CD4-positive, alpha-beta T cell treated with Interferon gamma for 1 hour (primary cell): ENCODE measurements at regions not wholly inside any gene's neighbourhood (a gene's known extent, or its start where the extent isn't known, plus 50 kb on each side); places are given as distances from the start of the nearest gene placed in this dataset.

Source experiments
- DNase-seq: peaks from one replicate; pipeline ENCODE4 v3.0.0-alpha.2; 2020

GRCh38 chr11:122062763-122063162 is 53.3 kb downstream of the BLID start:
- DNase-seq: no peak

- no peak for DNase-seq
These were observed 56.5 kb downstream of the BLID start for GRCh38 chr11:122059565-122059964.

GRCh38 chr11:122050021-122050690 is 65.9 kb downstream of the BLID start:
- no peak for DNase-seq

- no peak for DNase-seq
These were observed 67.6 kb downstream of the BLID start for GRCh38 chr11:122048401-122048800.

GRCh38 chr11:122046846-122047245 is 69.2 kb downstream of the BLID start:
- DNase-seq: no peak

- DNase-seq: no peak
These were observed 69.6 kb downstream of the BLID start for GRCh38 chr11:122046438-122046837.

- DNase-seq: no peak
These were observed 70.8 kb downstream of the BLID start for GRCh38 chr11:122045181-122045586.

- no peak for DNase-seq
These were observed 71.9 kb downstream of the BLID start for GRCh38 chr11:122044086-122044485.

- DNase-seq: no peak
These were observed 73.0 kb downstream of the BLID start for GRCh38 chr11:122042981-122043380.

GRCh38 chr11:122040464-122040863 is 75.6 kb downstream of the BLID start:
- no peak for DNase-seq

GRCh38 chr11:122038543-122038942 is 77.5 kb downstream of the BLID start:
- DNase-seq: no peak

- no peak for DNase-seq
These were observed 78.1 kb downstream of the BLID start for GRCh38 chr11:122037911-122038310.

GRCh38 chr11:122036493-122036892 is 79.5 kb downstream of the BLID start:
- no peak for DNase-seq

GRCh38 chr11:122036018-122036417 is 80.0 kb downstream of the BLID start:
- no peak for DNase-seq

- no peak for DNase-seq
These were observed 82.4 kb downstream of the BLID start for GRCh38 chr11:122033631-122034030.

GRCh38 chr11:122033193-122033592 is 82.8 kb downstream of the BLID start:
- no peak for DNase-seq

- no peak for DNase-seq
These were observed 83.7 kb downstream of the BLID start for GRCh38 chr11:122032317-122032716.

- no peak for DNase-seq
These were observed 84.2 kb downstream of the BLID start for GRCh38 chr11:122031813-122032212.

GRCh38 chr11:122030286-122030685 is 85.7 kb downstream of the BLID start:
- no peak for DNase-seq

GRCh38 chr11:122028545-122028944 is 87.5 kb downstream of the BLID start:
- no peak for DNase-seq

- DNase-seq: no peak
These were observed 88.0 kb downstream of the BLID start for GRCh38 chr11:122028036-122028435.

GRCh38 chr11:122025757-122026156 is 90.3 kb downstream of the BLID start:
- DNase-seq: no peak

GRCh38 chr11:122024278-122024677 is 91.7 kb downstream of the BLID start:
- DNase-seq: no peak

- DNase-seq: no peak
These were observed 92.3 kb downstream of the BLID start for GRCh38 chr11:122023614-122024250.

GRCh38 chr11:122022646-122023045 is 93.4 kb downstream of the BLID start:
- DNase-seq: no peak
